Ishikawa (cell line): ENCODE measurements at regions not wholly inside any gene's neighbourhood (a gene's known extent, or its start where the extent isn't known, plus 50 kb on each side); places are given as distances from the start of the nearest gene placed in this dataset.

Experiments used
- CEBPB ChIP-seq: IDR thresholded peaks from 2 replicates; pipeline ENCODE4 v1.6.1; 2012
- CREB1 ChIP-seq: IDR thresholded peaks from 2 replicates; pipeline ENCODE4 v1.6.1; 2012; ENCODE audit warnings: low read depth
- EGR1 ChIP-seq: IDR thresholded peaks from 2 replicates; pipeline ENCODE4 v1.6.1; 2012
- EP300 ChIP-seq: IDR thresholded peaks from 2 replicates; pipeline ENCODE4 v1.6.1; 2012; ENCODE audit warnings: borderline replicate concordance
- FOXM1 ChIP-seq: IDR thresholded peaks from 2 replicates; pipeline ENCODE4 v1.6.1; 2012; ENCODE audit warnings: low read depth, borderline replicate concordance
- MAX ChIP-seq: IDR thresholded peaks from 2 replicates; pipeline ENCODE4 v1.6.1; 2012
- NFIC ChIP-seq: IDR thresholded peaks from 2 replicates; pipeline ENCODE4 v1.6.1; 2012
- RAD21 ChIP-seq: IDR thresholded peaks from 2 replicates; pipeline ENCODE4 v1.6.1; 2012; ENCODE audit warnings: low read depth
- REST ChIP-seq: IDR thresholded peaks from 2 replicates; pipeline ENCODE4 v1.6.1; 2012; ENCODE audit warnings: low read depth, mild to moderate bottlenecking
- TAF1 ChIP-seq: IDR thresholded peaks from 2 replicates; pipeline ENCODE4 v1.6.1; 2012; ENCODE audit warnings: low read depth, mild to moderate bottlenecking
- TCF12 ChIP-seq: IDR thresholded peaks from 2 replicates; pipeline ENCODE4 v1.6.1; 2012; ENCODE audit warnings: low read depth
- TEAD4 ChIP-seq: IDR thresholded peaks from 2 replicates; pipeline ENCODE4 v1.6.1; 2012
- USF1 ChIP-seq: IDR thresholded peaks from 2 replicates; pipeline ENCODE4 v1.6.1; 2012
- YY1 ChIP-seq: IDR thresholded peaks from 2 replicates; pipeline ENCODE4 v1.6.1; 2012; ENCODE audit warnings: low read depth
- ZBTB7A ChIP-seq: IDR thresholded peaks from 2 replicates; pipeline ENCODE4 v1.6.1; 2012; ENCODE audit warnings: low read depth

- no peak for TF ChIP-seq REST
- no peak for TF ChIP-seq TAF1
- TF ChIP-seq CREB1 = no peak
- TF ChIP-seq MAX = no peak
- no peak for TF ChIP-seq NFIC
- TF ChIP-seq USF1 = no peak
- TF ChIP-seq ZBTB7A = no peak
- TF ChIP-seq EGR1 = no peak
Measured at GRCh38 chr4:147343692-147344091, 137.2 kb upstream of the EDNRA start.

DNA sequence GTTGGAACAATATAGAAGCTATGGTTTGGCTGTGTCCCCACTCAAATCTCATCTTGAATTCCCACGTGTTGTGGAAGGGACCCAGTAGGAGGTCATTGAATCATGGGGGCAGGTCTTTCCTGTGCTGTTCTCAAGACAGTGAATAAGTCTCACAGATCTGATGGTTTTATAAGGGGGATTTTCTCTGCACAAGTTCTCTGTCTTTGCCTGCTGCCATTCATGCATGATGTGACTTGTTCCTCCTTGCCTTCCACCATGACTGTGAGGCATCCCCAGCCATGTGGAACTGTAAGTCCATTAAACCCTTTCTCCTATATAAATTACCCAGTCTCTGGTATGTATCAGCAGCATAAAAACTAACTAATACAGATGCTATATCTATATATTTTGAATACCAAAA, 135.2 kb upstream of the EDNRA start:
- no peak for TF ChIP-seq TEAD4
- TF ChIP-seq EP300 = no peak
- TF ChIP-seq NFIC = no peak
- no peak for TF ChIP-seq CEBPB
- TF ChIP-seq MAX = no peak

GRCh38 chr4:147347217-147347616, 133.7 kb upstream of the EDNRA start:
- no peak for TF ChIP-seq USF1
- no peak for TF ChIP-seq MAX
- TF ChIP-seq FOXM1 = no peak
- no peak for TF ChIP-seq TEAD4
- TF ChIP-seq ZBTB7A = no peak
- no peak for TF ChIP-seq EP300
- no peak for TF ChIP-seq REST
- no peak for TF ChIP-seq TAF1
- no peak for TF ChIP-seq YY1
- no peak for TF ChIP-seq CEBPB
- TF ChIP-seq CREB1 = no peak
- TF ChIP-seq NFIC = no peak
- no peak for TF ChIP-seq EGR1
- TF ChIP-seq RAD21 = no peak
- no peak for TF ChIP-seq TCF12

GRCh38 chr4:147349193-147349592, 131.7 kb upstream of the EDNRA start:
- TF ChIP-seq TAF1 (no peak), CREB1 (no peak), MAX (no peak), REST (no peak), USF1 (no peak), TCF12 (no peak), ZBTB7A (no peak), EP300 (no peak), TEAD4 (no peak), YY1 (no peak), EGR1 (no peak), NFIC (no peak), RAD21 (no peak), CEBPB (no peak), FOXM1 (no peak)
